ENCODE measurements at regions not wholly inside any gene's neighbourhood (a gene's known extent, or its start where the extent isn't known, plus 50 kb on each side); places are given as distances from the start of the nearest gene placed in this dataset.

GRCh38 chr15:61426466-61426865 is 197.4 kb upstream of the RORA start:
- no peaks in the 10 kb centered on the region for H3K27me3 ChIP-seq (ENCODE audit: control insufficient read depth, insufficient read depth, low read length)
- DNase-seq (ENCODE audit: low read depth): no peak
- TF ChIP-seq, protein P1, sequence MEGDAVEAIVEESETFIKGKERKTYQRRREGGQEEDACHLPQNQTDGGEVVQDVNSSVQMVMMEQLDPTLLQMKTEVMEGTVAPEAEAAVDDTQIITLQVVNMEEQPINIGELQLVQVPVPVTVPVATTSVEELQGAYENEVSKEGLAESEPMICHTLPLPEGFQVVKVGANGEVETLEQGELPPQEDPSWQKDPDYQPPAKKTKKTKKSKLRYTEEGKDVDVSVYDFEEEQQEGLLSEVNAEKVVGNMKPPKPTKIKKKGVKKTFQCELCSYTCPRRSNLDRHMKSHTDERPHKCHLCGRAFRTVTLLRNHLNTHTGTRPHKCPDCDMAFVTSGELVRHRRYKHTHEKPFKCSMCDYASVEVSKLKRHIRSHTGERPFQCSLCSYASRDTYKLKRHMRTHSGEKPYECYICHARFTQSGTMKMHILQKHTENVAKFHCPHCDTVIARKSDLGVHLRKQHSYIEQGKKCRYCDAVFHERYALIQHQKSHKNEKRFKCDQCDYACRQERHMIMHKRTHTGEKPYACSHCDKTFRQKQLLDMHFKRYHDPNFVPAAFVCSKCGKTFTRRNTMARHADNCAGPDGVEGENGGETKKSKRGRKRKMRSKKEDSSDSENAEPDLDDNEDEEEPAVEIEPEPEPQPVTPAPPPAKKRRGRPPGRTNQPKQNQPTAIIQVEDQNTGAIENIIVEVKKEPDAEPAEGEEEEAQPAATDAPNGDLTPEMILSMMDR (IDR thresholded peaks at IDR 0.05; ENCODE audit: insufficient read depth, low read length, poor library complexity, severe bottlenecking): no peak
- no peak overlapping the region for H3K4me3 ChIP-seq (ENCODE audit: low read depth, low read length)
- no peaks in the 10 kb centered on the region for H3K36me3 ChIP-seq (ENCODE audit: control insufficient read depth, insufficient read depth, low read length)

GRCh38 chr15:61425934-61426333 is 196.8 kb upstream of the RORA start:
- Histone ChIP-seq H3K27me3 (ENCODE audit: control insufficient read depth, insufficient read depth, low read length) (no peaks in the 10 kb centered on the region), H3K4me3 (ENCODE audit: low read depth, low read length) (no peak overlapping the region), H3K36me3 (ENCODE audit: control insufficient read depth, insufficient read depth, low read length) (no peaks in the 10 kb centered on the region)
- TF ChIP-seq, protein P1 (IDR thresholded peaks at IDR 0.05; ENCODE audit: insufficient read depth, low read length, poor library complexity, severe bottlenecking): no peak
- DNase-seq (ENCODE audit: low read depth): no peak

DNA sequence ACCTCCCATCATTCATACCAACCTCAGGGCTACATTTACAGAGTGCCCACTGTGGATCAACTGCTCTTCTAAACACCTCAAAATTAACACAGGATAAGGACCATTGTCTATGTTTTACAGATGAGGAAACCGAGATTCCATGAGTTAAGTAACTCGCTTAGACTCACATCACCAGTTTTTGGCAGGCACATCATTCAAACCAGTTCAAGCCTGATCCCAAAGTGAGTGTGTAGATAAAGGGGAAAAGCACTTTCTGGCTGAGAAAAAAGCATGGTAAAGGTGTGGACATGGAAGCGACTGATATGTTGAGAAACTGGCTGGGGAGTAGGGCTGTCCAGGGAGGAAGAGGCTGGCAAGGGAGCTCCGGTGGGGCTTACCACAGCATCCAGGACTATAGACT is 193.7 kb upstream of the RORA start:
- Histone ChIP-seq H3K27me3 (ENCODE audit: control insufficient read depth, insufficient read depth, low read length) (no peaks in the 10 kb centered on the region), H3K4me3 (ENCODE audit: low read depth, low read length) (no peak overlapping the region), H3K36me3 (ENCODE audit: control insufficient read depth, insufficient read depth, low read length) (no peaks in the 10 kb centered on the region)
- no peak for DNase-seq (ENCODE audit: low read depth)
- TF ChIP-seq, protein P1 (IDR thresholded peaks at IDR 0.05; ENCODE audit: insufficient read depth, low read length, poor library complexity, severe bottlenecking): no peak

DNA sequence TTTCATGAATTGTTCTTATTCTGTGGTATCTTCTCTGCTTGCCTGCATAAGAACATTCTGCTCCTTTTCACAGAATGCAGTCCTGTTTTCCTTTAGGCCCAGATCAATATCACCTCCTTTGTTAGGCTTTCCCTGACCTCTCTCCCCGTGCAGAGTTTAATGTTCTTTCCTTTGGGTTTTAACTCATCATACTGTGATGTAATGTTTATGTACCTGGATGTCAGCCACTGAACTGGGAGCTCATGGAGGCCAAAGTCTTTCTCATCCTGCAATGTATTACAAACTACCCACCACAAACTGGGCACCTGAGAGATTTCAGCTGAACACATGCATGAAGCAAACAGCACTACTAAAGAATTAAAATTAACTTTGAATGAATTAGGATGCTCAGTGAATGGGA is 192.8 kb upstream of the RORA start:
- no peaks in the 10 kb centered on the region for H3K27me3 ChIP-seq (ENCODE audit: control insufficient read depth, insufficient read depth, low read length)
- H3K36me3 ChIP-seq (ENCODE audit: control insufficient read depth, insufficient read depth, low read length): no peaks in the 10 kb centered on the region
- H3K4me3 ChIP-seq (ENCODE audit: low read depth, low read length): no peak overlapping the region
- TF ChIP-seq, protein P1 (IDR thresholded peaks at IDR 0.05; ENCODE audit: insufficient read depth, low read length, poor library complexity, severe bottlenecking): no peak
- DNase-seq (ENCODE audit: low read depth): no peak

- no peak for DNase-seq (ENCODE audit: low read depth)
- Histone ChIP-seq H3K36me3 (ENCODE audit: control insufficient read depth, insufficient read depth, low read length) (no peaks in the 10 kb centered on the region), H3K4me3 (ENCODE audit: low read depth, low read length) (no peak overlapping the region), H3K27me3 (ENCODE audit: control insufficient read depth, insufficient read depth, low read length) (no peaks in the 10 kb centered on the region)
- TF ChIP-seq, protein P1 (IDR thresholded peaks at IDR 0.05; ENCODE audit: insufficient read depth, low read length, poor library complexity, severe bottlenecking): no peak
Observed at GRCh38 chr15:61421470-61421869, 192.4 kb upstream of the RORA start.

GRCh38 chr15:61420546-61420945 is 191.4 kb upstream of the RORA start:
- TF ChIP-seq, protein P1 (IDR thresholded peaks at IDR 0.05; ENCODE audit: insufficient read depth, low read length, poor library complexity, severe bottlenecking): no peak
- H3K4me3 ChIP-seq (ENCODE audit: low read depth, low read length): no peak overlapping the region
- no peaks in the 10 kb centered on the region for H3K36me3 ChIP-seq (ENCODE audit: control insufficient read depth, insufficient read depth, low read length)
- H3K27me3 ChIP-seq (ENCODE audit: control insufficient read depth, insufficient read depth, low read length): no peaks in the 10 kb centered on the region
- no peak for DNase-seq (ENCODE audit: low read depth)

All from kidney epithelial cell (primary cell).